GM19328 (cell line): ENCODE measurements at regions not wholly inside any gene's neighbourhood (a gene's known extent, or its start where the extent isn't known, plus 50 kb on each side); places are given as distances from the start of the nearest gene placed in this dataset.
"Not testable (repeated sequence)": the region's sequence is repeated elsewhere in the genome, so short reads cannot be mapped to it uniquely, and the experiment has no call there.

ENCODE experiments used
- ATAC-seq: cut with Tn5 transposase; IDR thresholded peaks from one replicate; pipeline ENCODE4 v1.9.1; 2021; ENCODE audit warnings: mild to moderate bottlenecking, moderate library complexity; ENCODE audit not compliant: unreplicated experiment

- no peak for ATAC-seq
Measured at GRCh38 chr12:42741771-42742510, 152.4 kb upstream of the PRICKLE1 start.

- ATAC-seq, result no peak
Measured at GRCh38 chr12:42741091-42741490, 151.5 kb upstream of the PRICKLE1 start.

GRCh38 chr12:42737398-42737797 lies 147.9 kb upstream of the PRICKLE1 start:
- no peak for ATAC-seq

- ATAC-seq, result no peak
Measured at GRCh38 chr12:42735861-42736361, 146.4 kb upstream of the PRICKLE1 start.

- ATAC-seq, result no peak
Measured at GRCh38 chr12:42733911-42734310, 144.4 kb upstream of the PRICKLE1 start.

- ATAC-seq, result no peak
Measured at GRCh38 chr12:42732908-42733411, 143.4 kb upstream of the PRICKLE1 start.

GRCh38 chr12:42730291-42730690 lies 140.7 kb upstream of the PRICKLE1 start:
- no peak for ATAC-seq

GRCh38 chr12:42729535-42729900 lies 140.0 kb upstream of the PRICKLE1 start:
- ATAC-seq, result no peak

GRCh38 chr12:42728770-42729534 lies 139.4 kb upstream of the PRICKLE1 start:
- no peak for ATAC-seq

- ATAC-seq, result no peak
Measured at GRCh38 chr12:42728287-42728686, 138.7 kb upstream of the PRICKLE1 start.

GRCh38 chr12:42725809-42726208 lies 136.3 kb upstream of the PRICKLE1 start:
- no peak for ATAC-seq

- ATAC-seq, result no peak
Measured at GRCh38 chr12:42716491-42716891, 126.9 kb upstream of the PRICKLE1 start.

GRCh38 chr12:42713566-42713965 lies 124.0 kb upstream of the PRICKLE1 start:
- not testable (repeated sequence) for ATAC-seq

- ATAC-seq, result not testable (repeated sequence)
Measured at GRCh38 chr12:42708374-42708773, 118.8 kb upstream of the PRICKLE1 start.

GRCh38 chr12:42707312-42708226 lies 118.0 kb upstream of the PRICKLE1 start:
- ATAC-seq, result no peak

- ATAC-seq, result no peak
Measured at GRCh38 chr12:42706321-42706720, 116.8 kb upstream of the PRICKLE1 start.

- no peak for ATAC-seq
Measured at GRCh38 chr12:42705863-42706262, 116.3 kb upstream of the PRICKLE1 start.

GRCh38 chr12:42704810-42705401 lies 115.4 kb upstream of the PRICKLE1 start:
- no peak for ATAC-seq

GRCh38 chr12:42704340-42704739 lies 114.8 kb upstream of the PRICKLE1 start:
- ATAC-seq, result no peak

- no peak for ATAC-seq
Measured at GRCh38 chr12:42701084-42701483, 111.5 kb upstream of the PRICKLE1 start.
